Gastrocnemius medialis (tissue), 4 donors: ENCODE measurements at regions not wholly inside any gene's neighbourhood (a gene's known extent, or its start where the extent isn't known, plus 50 kb on each side); places are given as distances from the start of the nearest gene placed in this dataset.

Experiments
- CTCF ChIP-seq, 5 experiments: fragments of 450-650 bp in 3 of 5; fragments of 200-600 bp in 2 of 5; sonication (generic) in 2 of 5; IDR thresholded peaks in 4 of 5; conservative IDR thresholded peaks in 1 of 5; 1 replicate in 4 of 5; 2 replicates in 1 of 5; pipeline ENCODE4 v1.5.1; 2016 to 2019; ENCODE audit warnings: antibody characterized with exemption in 5 of 5, mild to moderate bottlenecking in 3 of 5, moderate library complexity in 3 of 5
- POLR2A ChIP-seq, 2 donors: fragments of 450-650 bp; IDR thresholded peaks; one replicate each; pipeline ENCODE4 v1.6.1; 2017; ENCODE audit warnings: antibody characterized with exemption in 2 of 2, mild to moderate bottlenecking in 2 of 2, moderate library complexity in 2 of 2

GRCh38 chr11:128042290-128042751, 545.0 kb downstream of the ETS1 start:
- TF ChIP-seq POLR2A (IDR thresholded peaks at IDR 0.05) (no peak), CTCF (IDR thresholded peaks at IDR 0.05 in 4 of 5, conservative IDR thresholded peaks at IDR 0.05 in 1 of 5) (no peak)
